ENCODE measurements at regions not wholly inside any gene's neighbourhood (a gene's known extent, or its start where the extent isn't known, plus 50 kb on each side); places are given as distances from the start of the nearest gene placed in this dataset.
A peak's percentile ranks its signal among the peaks of the same experiment; 100 is the strongest.

- WGBS, result 85% methylated on average over 9 of the region's 9 CpGs
- intact Hi-C loops (cut with DNase I), result loop anchor here (5.0 kb wide), 1 partner anchor 272 kb away; no protein-coding TSS in a partner anchor
- Histone ChIP-seq H3K4me3 (no peak overlapping the region), H3K36me3 (no peaks in the 10 kb centered on the region), H3K27me3 (replicated peaks; ENCODE audit: insufficient read depth) (no peaks in the 10 kb centered on the region), H3K27ac (no peak overlapping the region), H3K4me1 (replicated peaks) (no peaks in the 10 kb centered on the region), H3K9me3 (no peaks in the 10 kb centered on the region)
- TF ChIP-seq POLR2A (IDR thresholded peaks at IDR 0.05) (no peak), CTCF (IDR thresholded peaks at IDR 0.05) (no peak), POLR2AphosphoS5 (IDR thresholded peaks at IDR 0.05) (no peak)
- DNase-seq (ENCODE audit: low spot score), result no peak
Measured at GRCh38 chr4:114385195-114385985, 213.2 kb upstream of the UGT8 start.

GRCh38 chr4:114386637-114387233 is 211.9 kb upstream of the UGT8 start:
- Histone ChIP-seq H3K27ac (no peak overlapping the region), H3K4me1 (replicated peaks) (no peaks in the 10 kb centered on the region), H3K4me3 (no peak overlapping the region), H3K9me3 (no peaks in the 10 kb centered on the region), H3K36me3 (no peaks in the 10 kb centered on the region), H3K27me3 (replicated peaks; ENCODE audit: insufficient read depth) (no peaks in the 10 kb centered on the region)
- WGBS, result 33% methylated on average over 5 of the region's 5 CpGs
- TF ChIP-seq CTCF (IDR thresholded peaks at IDR 0.05) (peak; percentile 36 to 79 (median 69)), POLR2AphosphoS5 (IDR thresholded peaks at IDR 0.05) (no peak), POLR2A (IDR thresholded peaks at IDR 0.05) (no peak)
- DNase-seq (ENCODE audit: low spot score), result no peak
- intact Hi-C loops (cut with DNase I), result loop anchor here (5.0 kb wide), 1 partner anchor 271 kb away; no protein-coding TSS in a partner anchor

GRCh38 chr4:114389070-114389685 is 209.4 kb upstream of the UGT8 start:
- no peaks in the 10 kb centered on the region for H3K36me3 ChIP-seq
- 43% methylated on average over 9 of the region's 9 CpGs for WGBS
- no peak overlapping the region for H3K4me3 ChIP-seq
- DNase-seq (ENCODE audit: low spot score), result no peak
- H3K9me3 ChIP-seq, result no peaks in the 10 kb centered on the region
- H3K27me3 ChIP-seq (replicated peaks; ENCODE audit: insufficient read depth), result no peaks in the 10 kb centered on the region
- H3K27ac ChIP-seq, result no peak overlapping the region
- intact Hi-C loops (cut with DNase I), result loop anchor here (5.0 kb wide), 1 partner anchor 268 kb away; no protein-coding TSS in a partner anchor
- TF ChIP-seq CTCF (IDR thresholded peaks at IDR 0.05), result no peak
- TF ChIP-seq POLR2A (IDR thresholded peaks at IDR 0.05), result no peak
- TF ChIP-seq POLR2AphosphoS5 (IDR thresholded peaks at IDR 0.05), result no peak
- H3K4me1 ChIP-seq (replicated peaks), result no peaks in the 10 kb centered on the region

- TF ChIP-seq CTCF (IDR thresholded peaks at IDR 0.05) (no peak), POLR2AphosphoS5 (IDR thresholded peaks at IDR 0.05) (no peak), POLR2A (IDR thresholded peaks at IDR 0.05) (no peak)
- no peaks in the 10 kb centered on the region for H3K4me1 ChIP-seq (replicated peaks)
- WGBS, result 85% methylated on average over 3 of the region's 3 CpGs
Measured at GRCh38 chr4:114393295-114394038, 205.1 kb upstream of the UGT8 start.

More at GRCh38 chr4:114393295-114394038, 205.1 kb upstream of the UGT8 start:
- no peak for DNase-seq (ENCODE audit: low spot score)
- Histone ChIP-seq H3K27ac (no peak overlapping the region), H3K36me3 (no peaks in the 10 kb centered on the region), H3K4me3 (no peak overlapping the region), H3K27me3 (replicated peaks; ENCODE audit: insufficient read depth) (peaks cover 2% of the 10 kb centered on the region), H3K9me3 (no peaks in the 10 kb centered on the region)
- intact Hi-C loops (cut with DNase I), result loop anchor here (10.0 kb wide), 1 partner anchor 301 kb away; no protein-coding TSS in a partner anchor
